Fibroblast of lung (primary cell): ENCODE measurements at regions not wholly inside any gene's neighbourhood (a gene's known extent, or its start where the extent isn't known, plus 50 kb on each side); places are given as distances from the start of the nearest gene placed in this dataset.

ENCODE experiments used
- CTCF ChIP-seq, 2 donors: IDR thresholded peaks in 1 of 2; conservative IDR thresholded peaks in 1 of 2; 1 replicate in 1 of 2; 2 replicates in 1 of 2; pipeline ENCODE4 v1.5.1; 2011 to 2012; ENCODE audit warnings: low read length in 2 of 2, control low read depth in 1 of 2, inconsistent platforms in 1 of 2, low read depth in 1 of 2, mild to moderate bottlenecking in 1 of 2
- EZH2 ChIP-seq: IDR thresholded peaks from 2 replicates; pipeline ENCODE4 v1.5.1; 2012; ENCODE audit warnings: low read length, control low read depth, mild to moderate bottlenecking; ENCODE audit errors: missing control alignments

GRCh38 chr1:187509091-187509490, 680.3 kb downstream of the PLA2G4A start:
- TF ChIP-seq CTCF (conservative IDR thresholded peaks at IDR 0.05 in 1 of 2, IDR thresholded peaks at IDR 0.05 in 1 of 2; ENCODE audit: low read depth in 1 of 2, low read length in 2 of 2) (no peak), EZH2 (no peak)
